MM.1S (cell line): ENCODE measurements at regions not wholly inside any gene's neighbourhood (a gene's known extent, or its start where the extent isn't known, plus 50 kb on each side); places are given as distances from the start of the nearest gene placed in this dataset.

Experiments
- CTCF ChIP-seq: fragments of 300-600 bp; sonication (generic); IDR thresholded peaks from 2 replicates; pipeline ENCODE4 v1.5.1; 2016; ENCODE audit warnings: antibody characterized with exemption, low read length, mixed read lengths
- EZH2 ChIP-seq: fragments of 300-600 bp; sonication (generic); optimal IDR thresholded peaks from 2 replicates; pipeline ENCODE3; 2017; ENCODE audit warnings: low read depth, mild to moderate bottlenecking, antibody characterized with exemption, low read length, mixed read lengths
- EZH2phosphoT487 ChIP-seq: fragments of 300-600 bp; sonication (generic); IDR thresholded peaks from 2 replicates; pipeline ENCODE4 v1.6.1; 2018; ENCODE audit warnings: antibody characterized with exemption, low read length

GRCh38 chr2:163155279-163155883, 316.8 kb upstream of the KCNH7 start:
- TF ChIP-seq CTCF, result peak; percentile 64
- no peak for TF ChIP-seq EZH2
- no peak for TF ChIP-seq EZH2phosphoT487
